NCI-H2081 treated with DMSO at 0.1 percent for 48 hours (cell line): ENCODE measurements at regions not wholly inside any gene's neighbourhood (a gene's known extent, or its start where the extent isn't known, plus 50 kb on each side); places are given as distances from the start of the nearest gene placed in this dataset.

ENCODE experiments used
- DNase-seq: peaks from one replicate; lab custom pipeline; 2025; lab: John Stamatoyannopoulos, UW

GRCh38 chr13:82800391-82800790, 1081.9 kb downstream of the SLITRK1 start:
- no peak for DNase-seq

- DNase-seq, result no peak
Measured at GRCh38 chr13:82797876-82798275, 1084.4 kb downstream of the SLITRK1 start.

- no peak for DNase-seq
Measured at GRCh38 chr13:82791035-82791434, 1091.2 kb downstream of the SLITRK1 start.

DNA sequence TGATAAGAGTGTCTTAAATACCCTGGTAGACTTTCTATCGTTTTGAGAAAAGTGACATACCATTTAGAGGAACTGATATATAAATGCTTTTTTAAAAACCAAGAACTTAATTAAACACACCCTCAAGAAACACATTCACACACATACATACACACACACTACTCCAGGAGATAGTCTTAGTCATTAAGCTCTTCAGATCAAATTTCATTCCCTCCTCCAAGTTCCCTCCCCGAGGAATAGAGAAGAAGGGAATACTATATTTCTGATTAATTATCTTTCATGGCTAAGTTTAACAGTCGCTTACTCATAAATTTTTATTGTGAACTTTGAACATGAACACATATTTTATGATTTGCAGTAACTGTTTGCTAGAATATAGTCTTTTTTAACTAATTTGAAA, 1109.5 kb downstream of the SLITRK1 start:
- DNase-seq, result no peak

- no peak for DNase-seq
Measured at GRCh38 chr13:82766732-82767321, 1115.4 kb downstream of the SLITRK1 start.

- DNase-seq, result no peak
Measured at GRCh38 chr13:82758044-82758443, 1124.2 kb downstream of the SLITRK1 start.

DNA sequence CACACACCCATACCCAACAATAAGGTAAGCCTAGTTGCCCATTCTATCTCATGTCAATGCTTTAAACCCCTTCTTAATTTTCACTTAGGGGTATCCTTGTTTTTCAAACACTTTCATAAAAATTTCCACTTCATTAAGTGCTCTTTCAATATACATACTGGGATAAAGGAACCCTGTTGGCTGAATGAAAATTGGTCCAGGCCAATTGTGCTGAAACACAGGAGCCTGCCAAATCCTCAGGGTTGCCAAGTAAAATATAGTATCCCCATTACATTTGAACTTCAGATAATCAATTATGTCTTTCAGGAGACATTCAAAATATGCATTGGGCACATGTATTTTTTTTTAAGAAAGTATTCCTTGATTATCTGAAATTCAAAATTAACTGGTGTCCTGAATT, 1131.1 kb downstream of the SLITRK1 start:
- DNase-seq, result no peak

- no peak for DNase-seq
Measured at GRCh38 chr13:82749551-82749950, 1132.7 kb downstream of the SLITRK1 start.

GRCh38 chr13:82747958-82748357, 1134.3 kb downstream of the SLITRK1 start:
- DNase-seq, result no peak

DNA sequence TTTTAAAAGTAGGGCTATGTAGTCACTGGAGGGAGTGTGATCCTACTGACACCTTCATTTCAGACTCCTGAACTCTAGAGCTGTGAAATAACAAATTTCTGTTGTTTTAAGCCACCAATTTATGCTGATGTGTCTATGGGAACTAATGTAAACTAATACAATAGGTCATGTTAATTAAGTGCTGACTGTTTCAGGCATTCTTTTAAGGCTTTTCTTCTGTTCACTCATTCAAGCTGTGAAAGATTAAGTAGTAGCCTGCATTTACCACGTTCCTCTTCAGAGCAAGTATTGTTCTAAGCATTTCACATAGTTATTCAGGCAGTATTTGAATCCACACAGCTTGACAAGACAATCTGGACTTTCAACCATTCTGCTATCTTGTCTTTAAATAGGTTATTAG, 1135.0 kb downstream of the SLITRK1 start:
- DNase-seq, result no peak

DNA sequence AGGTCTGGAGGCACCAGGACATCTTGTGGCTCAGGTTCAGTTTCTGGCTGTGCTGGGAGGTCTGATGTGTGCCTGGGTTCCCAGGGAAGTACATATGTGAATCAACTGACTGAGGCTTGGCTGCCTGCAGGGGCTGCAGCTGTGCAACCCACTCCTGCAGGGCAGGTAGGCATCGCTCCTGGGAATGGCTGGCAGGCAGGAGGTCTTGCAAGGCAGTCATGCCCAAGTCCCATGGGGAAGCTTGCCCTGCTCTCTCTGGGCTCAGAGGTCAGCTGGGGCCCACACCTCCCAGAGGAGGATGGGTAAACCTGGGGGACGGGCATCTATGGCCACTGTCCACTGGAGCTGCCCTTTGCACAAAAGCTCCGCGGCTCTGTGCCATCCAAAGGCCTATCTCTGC, 1141.8 kb downstream of the SLITRK1 start:
- no peak for DNase-seq

DNA sequence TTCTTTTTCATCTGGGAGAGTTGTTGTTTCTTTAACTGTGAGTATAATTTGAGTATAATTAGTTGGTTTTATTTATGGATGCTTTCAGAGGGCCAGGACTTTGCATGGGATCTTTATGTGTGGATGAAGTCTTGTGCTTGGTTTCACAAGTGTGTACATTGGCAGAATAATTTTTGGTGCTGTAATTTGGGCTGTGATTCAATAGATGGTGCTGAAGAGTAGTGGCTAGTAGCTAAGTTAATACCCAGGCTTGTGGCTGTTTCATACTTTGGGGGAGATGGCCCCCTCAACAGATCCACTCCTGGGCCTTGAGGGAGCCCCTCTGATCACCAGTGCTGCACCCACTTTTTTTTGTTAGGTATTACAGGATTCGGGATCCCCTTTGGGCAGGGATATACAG, 1142.4 kb downstream of the SLITRK1 start:
- no peak for DNase-seq

DNA sequence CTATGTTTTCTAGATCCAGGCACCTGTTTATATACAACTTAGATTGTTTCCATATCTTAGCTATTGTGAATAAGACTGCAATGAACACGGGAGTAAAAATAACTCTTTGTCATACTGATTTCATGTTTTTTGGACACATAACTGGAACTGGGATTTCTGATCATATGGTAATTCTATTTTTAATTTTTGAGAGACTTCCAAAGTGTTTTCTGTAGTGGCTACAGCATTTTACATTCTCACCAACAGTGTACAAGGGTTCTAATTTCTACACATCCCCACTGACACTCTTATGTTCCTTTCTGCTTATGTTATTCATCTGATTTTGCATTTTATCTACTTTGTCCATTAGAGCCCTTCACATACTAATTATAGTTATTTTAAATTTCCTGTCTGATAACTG, 1152.9 kb downstream of the SLITRK1 start:
- no peak for DNase-seq

- DNase-seq, result no peak
Measured at GRCh38 chr13:82720986-82721385, 1161.3 kb downstream of the SLITRK1 start.

DNA sequence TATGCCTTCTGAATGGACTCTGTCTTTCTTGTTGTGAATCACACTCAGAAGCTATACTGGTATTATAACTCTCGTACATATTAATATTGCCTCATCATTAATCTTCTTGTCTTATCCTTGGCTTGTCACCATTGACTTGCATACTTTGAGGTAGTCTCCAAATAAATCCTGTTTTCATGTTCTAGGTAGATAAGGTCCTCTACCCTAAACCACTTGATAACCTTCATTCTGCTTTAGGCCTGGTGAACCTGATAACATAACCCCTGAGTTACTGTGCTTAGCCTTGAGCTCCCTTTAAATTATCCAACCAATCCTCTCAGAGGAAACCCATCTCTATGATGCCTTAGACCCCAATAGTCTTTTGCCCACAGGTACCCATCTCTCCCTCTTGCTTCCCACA, 1162.3 kb downstream of the SLITRK1 start:
- no peak for DNase-seq

DNA sequence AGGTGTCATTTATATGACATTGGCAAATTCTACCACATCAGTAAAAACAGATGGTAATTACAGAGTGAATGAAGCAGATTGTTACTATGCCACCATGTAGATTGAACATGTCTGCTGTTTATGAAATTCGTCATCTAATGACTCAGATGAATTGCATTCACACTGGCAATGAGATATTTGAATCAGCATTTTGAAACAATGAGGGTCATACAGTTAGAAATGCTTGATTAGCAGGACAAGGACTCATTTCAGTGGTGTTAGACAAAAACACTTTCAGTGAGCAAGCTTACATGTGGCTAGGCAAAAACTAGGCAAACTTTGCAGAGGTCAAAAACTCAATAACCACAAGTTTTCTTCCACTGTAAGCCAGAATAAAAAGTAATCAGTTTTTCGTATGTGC, 1165.0 kb downstream of the SLITRK1 start:
- DNase-seq, result no peak

GRCh38 chr13:82713687-82714405, 1168.4 kb downstream of the SLITRK1 start:
- no peak for DNase-seq

- DNase-seq, result no peak
Measured at GRCh38 chr13:82702513-82702912, 1179.8 kb downstream of the SLITRK1 start.

DNA sequence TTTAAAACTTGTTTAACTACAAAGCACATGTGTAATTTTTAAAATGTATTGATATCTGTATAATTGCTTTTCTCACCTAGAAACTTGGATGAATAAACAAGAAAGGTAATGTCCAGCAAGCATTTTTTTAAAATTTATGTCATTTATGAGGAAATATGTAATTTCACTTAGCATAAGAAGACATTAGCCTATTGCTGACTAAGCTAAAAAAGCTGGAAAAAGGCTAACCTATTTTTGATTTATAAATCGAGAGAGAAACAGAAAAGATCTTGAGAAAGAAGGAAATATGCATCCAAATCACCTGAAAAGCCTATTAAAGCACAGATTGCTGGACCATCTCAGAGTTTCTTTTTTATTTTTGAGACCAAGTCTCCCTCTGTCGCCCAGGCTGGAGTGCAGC, 1181.3 kb downstream of the SLITRK1 start:
- DNase-seq, result no peak

- DNase-seq, result no peak
Measured at GRCh38 chr13:82698941-82699340, 1183.3 kb downstream of the SLITRK1 start.

- no peak for DNase-seq
Measured at GRCh38 chr13:82698383-82698782, 1183.9 kb downstream of the SLITRK1 start.

DNA sequence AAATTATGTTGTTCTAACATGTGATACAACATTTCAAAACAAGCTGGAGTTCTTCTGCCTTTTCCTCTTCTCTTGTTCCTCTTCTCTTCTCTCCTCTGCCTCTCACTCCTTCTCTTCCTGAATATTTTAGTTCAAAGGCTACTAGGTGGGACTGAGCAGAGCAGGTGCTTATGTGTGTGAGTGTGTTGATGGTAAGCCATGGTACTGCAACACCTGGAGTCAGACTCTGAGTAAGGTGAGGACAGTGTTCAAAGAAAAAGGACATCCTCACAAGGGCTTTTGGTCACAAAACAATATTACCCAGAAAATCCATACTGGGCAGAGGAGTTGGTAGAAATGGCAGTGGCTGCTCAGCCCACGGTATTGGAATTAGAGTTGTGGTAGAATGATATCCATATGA, 1188.7 kb downstream of the SLITRK1 start:
- DNase-seq, result no peak

- DNase-seq, result no peak
Measured at GRCh38 chr13:82688400-82688994, 1193.8 kb downstream of the SLITRK1 start.

- no peak for DNase-seq
Measured at GRCh38 chr13:82687884-82688283, 1194.4 kb downstream of the SLITRK1 start.
